ENCODE measurements at regions not wholly inside any gene's neighbourhood (a gene's known extent, or its start where the extent isn't known, plus 50 kb on each side); places are given as distances from the start of the nearest gene placed in this dataset.

DNA sequence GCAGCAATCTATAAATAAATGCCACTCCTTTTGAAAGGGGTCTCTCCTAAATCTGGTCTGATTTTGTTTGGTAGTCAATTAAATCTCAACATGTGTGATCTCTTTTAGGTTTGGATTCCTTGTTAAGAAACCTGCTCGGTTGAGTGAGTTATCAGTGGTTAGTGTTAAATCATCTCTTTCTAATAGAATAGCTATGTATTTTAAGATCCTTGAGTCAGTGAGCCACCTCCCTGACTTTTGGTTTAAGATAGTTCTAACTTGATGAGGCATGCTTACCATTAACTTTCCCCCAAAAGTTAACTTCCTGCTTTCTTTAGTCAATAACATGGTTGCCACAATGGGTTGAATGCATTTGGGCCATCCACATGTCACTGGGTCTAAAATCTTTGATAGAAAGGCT, 93.1 kb upstream of the OLFM3 start:
- TF ChIP-seq, protein P1, sequence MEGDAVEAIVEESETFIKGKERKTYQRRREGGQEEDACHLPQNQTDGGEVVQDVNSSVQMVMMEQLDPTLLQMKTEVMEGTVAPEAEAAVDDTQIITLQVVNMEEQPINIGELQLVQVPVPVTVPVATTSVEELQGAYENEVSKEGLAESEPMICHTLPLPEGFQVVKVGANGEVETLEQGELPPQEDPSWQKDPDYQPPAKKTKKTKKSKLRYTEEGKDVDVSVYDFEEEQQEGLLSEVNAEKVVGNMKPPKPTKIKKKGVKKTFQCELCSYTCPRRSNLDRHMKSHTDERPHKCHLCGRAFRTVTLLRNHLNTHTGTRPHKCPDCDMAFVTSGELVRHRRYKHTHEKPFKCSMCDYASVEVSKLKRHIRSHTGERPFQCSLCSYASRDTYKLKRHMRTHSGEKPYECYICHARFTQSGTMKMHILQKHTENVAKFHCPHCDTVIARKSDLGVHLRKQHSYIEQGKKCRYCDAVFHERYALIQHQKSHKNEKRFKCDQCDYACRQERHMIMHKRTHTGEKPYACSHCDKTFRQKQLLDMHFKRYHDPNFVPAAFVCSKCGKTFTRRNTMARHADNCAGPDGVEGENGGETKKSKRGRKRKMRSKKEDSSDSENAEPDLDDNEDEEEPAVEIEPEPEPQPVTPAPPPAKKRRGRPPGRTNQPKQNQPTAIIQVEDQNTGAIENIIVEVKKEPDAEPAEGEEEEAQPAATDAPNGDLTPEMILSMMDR (IDR thresholded peaks at IDR 0.05): no peak
- no peak for TF ChIP-seq POLR2A (IDR thresholded peaks at IDR 0.05)
